ENCODE measurements at regions not wholly inside any gene's neighbourhood (a gene's known extent, or its start where the extent isn't known, plus 50 kb on each side); places are given as distances from the start of the nearest gene placed in this dataset.

- Histone ChIP-seq H3K36me3 (ENCODE audit: insufficient read depth, low read length) (no peaks in the 10 kb centered on the region), H3K27me3 (ENCODE audit: insufficient read depth, low read length) (no peaks in the 10 kb centered on the region), H3K4me1 (ENCODE audit: insufficient read depth, low read length) (no peaks in the 10 kb centered on the region), H3K4me3 (ENCODE audit: low read length) (no peak overlapping the region), H3K9me3 (ENCODE audit: insufficient read depth, low read depth, low read length) (no peaks in the 10 kb centered on the region), H3K9ac (ENCODE audit: low read depth, low read length) (no peak overlapping the region), H3K27ac (ENCODE audit: low read depth, low read length) (no peak overlapping the region)
- 88% methylated on average over 1 of the region's 1 CpG for WGBS
Measured at GRCh38 chr3:78041486-78041885, 1001.6 kb downstream of the ROBO2 start.

- no peaks in the 10 kb centered on the region for H3K4me1 ChIP-seq (ENCODE audit: insufficient read depth, low read length)
- H3K27me3 ChIP-seq (ENCODE audit: insufficient read depth, low read length) = no peaks in the 10 kb centered on the region
- H3K9ac ChIP-seq (ENCODE audit: low read depth, low read length) = no peak overlapping the region
- 87% methylated on average over 6 of the region's 6 CpGs for WGBS
- H3K27ac ChIP-seq (ENCODE audit: low read depth, low read length) = no peak overlapping the region
- no peaks in the 10 kb centered on the region for H3K9me3 ChIP-seq (ENCODE audit: insufficient read depth, low read depth, low read length)
- no peaks in the 10 kb centered on the region for H3K36me3 ChIP-seq (ENCODE audit: insufficient read depth, low read length)
- H3K4me3 ChIP-seq (ENCODE audit: low read length) = no peak overlapping the region
Measured at GRCh38 chr3:78046566-78046965, 1006.7 kb downstream of the ROBO2 start.

DNA sequence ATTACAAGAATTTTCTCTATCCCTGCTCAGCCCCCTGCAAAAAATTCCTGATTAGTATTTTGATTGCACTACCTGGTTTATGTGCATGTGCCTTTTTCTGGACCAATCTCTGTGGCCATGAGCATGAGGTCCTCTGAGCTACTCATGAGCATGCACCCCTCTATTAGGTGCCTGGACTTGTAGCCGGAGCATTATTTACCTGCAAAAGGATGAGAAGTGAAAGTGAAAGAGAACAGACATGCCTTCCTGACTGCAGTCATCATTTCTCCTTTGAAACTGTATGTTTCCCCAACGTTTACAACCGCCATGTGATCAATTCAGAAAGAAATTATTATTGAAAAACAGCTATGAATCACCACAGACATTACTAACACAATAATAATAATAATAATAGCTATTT is 1008.8 kb downstream of the ROBO2 start:
- H3K4me1 ChIP-seq (ENCODE audit: insufficient read depth, low read length) = no peaks in the 10 kb centered on the region
- no peak overlapping the region for H3K27ac ChIP-seq (ENCODE audit: low read depth, low read length)
- H3K27me3 ChIP-seq (ENCODE audit: insufficient read depth, low read length) = no peaks in the 10 kb centered on the region
- no peaks in the 10 kb centered on the region for H3K9me3 ChIP-seq (ENCODE audit: insufficient read depth, low read depth, low read length)
- no peak overlapping the region for H3K4me3 ChIP-seq (ENCODE audit: low read length)
- 92% methylated on average over 1 of the region's 3 CpGs for WGBS
- no peak overlapping the region for H3K9ac ChIP-seq (ENCODE audit: low read depth, low read length)
- H3K36me3 ChIP-seq (ENCODE audit: insufficient read depth, low read length) = no peaks in the 10 kb centered on the region

- H3K4me1 ChIP-seq (ENCODE audit: insufficient read depth, low read length) = no peaks in the 10 kb centered on the region
- no peak overlapping the region for H3K9ac ChIP-seq (ENCODE audit: low read depth, low read length)
- H3K36me3 ChIP-seq (ENCODE audit: insufficient read depth, low read length) = no peaks in the 10 kb centered on the region
- no peak overlapping the region for H3K27ac ChIP-seq (ENCODE audit: low read depth, low read length)
- H3K9me3 ChIP-seq (ENCODE audit: insufficient read depth, low read depth, low read length) = no peaks in the 10 kb centered on the region
- H3K4me3 ChIP-seq (ENCODE audit: low read length) = no peak overlapping the region
- H3K27me3 ChIP-seq (ENCODE audit: insufficient read depth, low read length) = no peaks in the 10 kb centered on the region
- 95% methylated on average over 4 of the region's 4 CpGs for WGBS
Measured at GRCh38 chr3:78049521-78049920, 1009.6 kb downstream of the ROBO2 start.

DNA sequence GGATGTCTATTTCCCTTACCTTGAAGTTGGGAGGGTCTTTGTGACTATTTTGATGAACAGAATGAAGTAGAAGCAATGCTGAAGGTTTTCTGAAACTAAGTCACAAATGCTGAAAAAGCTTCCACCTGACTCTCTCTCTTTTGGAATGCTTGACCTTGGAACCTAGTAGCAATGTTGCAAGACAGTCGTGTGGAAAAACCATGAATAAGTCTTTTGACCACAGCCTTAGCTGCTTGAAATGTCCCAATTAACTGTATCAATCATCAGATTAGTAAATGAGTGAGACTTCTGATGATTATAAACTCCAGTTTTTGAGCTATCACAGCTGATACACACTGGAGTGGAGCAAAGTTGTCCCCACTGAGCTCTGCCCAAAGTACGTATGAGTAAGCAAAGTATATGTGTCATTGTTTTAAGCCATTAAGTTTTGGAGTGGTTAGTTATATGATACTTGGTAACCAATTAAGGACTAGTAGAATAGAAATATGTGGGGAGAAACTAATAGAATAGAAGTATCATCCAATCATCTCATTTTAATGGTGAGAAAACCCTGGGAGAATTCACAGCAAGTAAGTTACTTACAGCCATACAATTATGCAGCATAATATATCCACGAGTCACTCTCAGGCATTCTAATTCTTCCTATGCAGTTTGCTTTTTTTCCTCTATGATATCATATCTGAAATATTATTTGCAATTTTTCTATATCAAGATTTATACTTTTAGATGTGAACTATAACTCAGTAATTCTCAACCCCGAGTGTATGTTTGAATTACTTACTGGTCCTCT is 1010.6 kb downstream of the ROBO2 start:
- H3K9me3 ChIP-seq (ENCODE audit: insufficient read depth, low read depth, low read length) = no peaks in the 10 kb centered on the region
- H3K27me3 ChIP-seq (ENCODE audit: insufficient read depth, low read length) = no peaks in the 10 kb centered on the region
- 78% methylated on average over 3 of the region's 4 CpGs for WGBS
- no peaks in the 10 kb centered on the region for H3K36me3 ChIP-seq (ENCODE audit: insufficient read depth, low read length)
- H3K27ac ChIP-seq (ENCODE audit: low read depth, low read length) = no peak overlapping the region
- no peak overlapping the region for H3K9ac ChIP-seq (ENCODE audit: low read depth, low read length)
- no peaks in the 10 kb centered on the region for H3K4me1 ChIP-seq (ENCODE audit: insufficient read depth, low read length)
- H3K4me3 ChIP-seq (ENCODE audit: low read length) = no peak overlapping the region

DNA sequence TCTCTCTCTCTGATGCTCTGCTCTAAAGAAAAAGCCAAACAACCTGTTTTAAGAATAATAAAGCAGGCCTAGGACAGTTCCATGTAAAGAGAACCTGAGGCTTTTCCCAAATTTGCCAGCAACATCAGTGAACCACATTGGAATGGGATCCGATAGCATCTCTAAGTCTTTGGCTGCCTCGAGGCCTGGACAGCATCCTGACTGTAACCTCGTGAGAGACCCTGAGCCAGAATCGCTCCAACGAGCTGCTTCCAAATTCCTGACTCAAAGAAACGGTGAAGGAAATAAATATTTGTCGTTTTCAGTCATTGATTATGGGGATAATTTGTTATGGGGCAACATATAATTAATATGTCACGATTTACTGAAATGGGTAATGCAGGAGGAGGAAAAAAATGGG is 1012.8 kb downstream of the ROBO2 start:
- Histone ChIP-seq H3K4me3 (ENCODE audit: low read length) (no peak overlapping the region), H3K9me3 (ENCODE audit: insufficient read depth, low read depth, low read length) (no peaks in the 10 kb centered on the region), H3K27ac (ENCODE audit: low read depth, low read length) (no peak overlapping the region), H3K9ac (ENCODE audit: low read depth, low read length) (no peak overlapping the region), H3K27me3 (ENCODE audit: insufficient read depth, low read length) (no peaks in the 10 kb centered on the region), H3K4me1 (ENCODE audit: insufficient read depth, low read length) (no peaks in the 10 kb centered on the region), H3K36me3 (ENCODE audit: insufficient read depth, low read length) (no peaks in the 10 kb centered on the region)
- 96% methylated on average over 8 of the region's 8 CpGs for WGBS

DNA sequence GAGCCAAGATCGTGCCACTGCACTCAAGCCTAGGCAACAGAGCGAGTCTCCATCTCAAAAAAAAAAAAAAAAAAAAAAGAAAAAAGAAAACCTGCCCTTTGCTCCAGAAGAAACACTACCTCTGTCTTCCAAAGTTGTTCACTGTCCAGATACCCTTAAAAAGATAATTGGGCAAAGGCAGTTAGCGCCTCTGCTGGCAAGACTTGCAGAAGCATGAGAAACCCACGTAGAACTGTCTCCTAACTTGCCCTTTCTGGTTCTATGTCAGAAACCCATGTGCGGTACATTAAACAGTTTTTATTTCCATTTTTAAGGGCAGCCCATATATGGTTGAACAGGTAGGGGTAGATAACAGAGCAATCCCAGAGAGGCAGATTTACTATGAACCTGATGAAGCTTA is 1026.4 kb downstream of the ROBO2 start:
- 90% methylated on average over 5 of the region's 5 CpGs for WGBS
- Histone ChIP-seq H3K4me1 (ENCODE audit: insufficient read depth, low read length) (no peaks in the 10 kb centered on the region), H3K9ac (ENCODE audit: low read depth, low read length) (no peak overlapping the region), H3K4me3 (ENCODE audit: low read length) (no peak overlapping the region), H3K36me3 (ENCODE audit: insufficient read depth, low read length) (no peaks in the 10 kb centered on the region), H3K9me3 (ENCODE audit: insufficient read depth, low read depth, low read length) (no peaks in the 10 kb centered on the region), H3K27me3 (ENCODE audit: insufficient read depth, low read length) (no peaks in the 10 kb centered on the region), H3K27ac (ENCODE audit: low read depth, low read length) (no peak overlapping the region)

DNA sequence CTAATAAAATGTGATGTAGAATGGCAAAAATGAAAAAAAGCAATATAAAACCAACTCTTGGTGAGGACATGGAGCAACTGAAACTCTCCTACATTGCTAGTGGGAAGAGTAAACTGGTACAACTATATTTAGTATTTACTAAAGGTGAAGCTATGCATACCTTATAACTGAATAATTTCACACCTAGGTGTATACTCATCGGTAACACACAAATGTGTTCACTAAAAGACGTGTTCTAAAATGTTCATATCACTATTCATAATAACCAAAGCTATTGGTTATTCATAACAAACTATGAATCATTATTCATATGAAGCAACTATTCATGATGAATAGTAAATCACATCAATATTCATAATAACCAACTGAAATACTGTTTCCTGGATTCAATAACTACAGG is 1030.3 kb downstream of the ROBO2 start:
- WGBS = 96% methylated on average over 2 of the region's 2 CpGs

DNA sequence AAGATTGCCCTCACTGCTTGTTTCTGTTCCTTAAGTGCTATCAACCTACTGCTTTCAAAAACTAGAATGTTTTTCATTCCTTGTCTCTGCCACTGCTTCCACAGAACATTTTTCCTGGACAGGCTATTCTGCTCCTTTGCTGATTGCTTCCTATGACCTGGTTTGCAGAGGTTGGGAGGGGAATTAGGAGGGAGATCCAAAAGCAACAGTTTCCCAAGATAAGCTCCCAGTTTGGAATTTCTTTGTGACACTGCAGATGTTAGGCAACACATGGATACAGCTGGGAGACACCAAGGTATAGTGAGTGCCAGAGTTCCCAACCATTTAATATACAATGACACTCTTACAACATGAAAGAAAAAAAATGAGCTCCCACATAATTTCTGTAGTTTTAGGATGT is 1036.5 kb downstream of the ROBO2 start:
- Histone ChIP-seq H3K4me1 (ENCODE audit: insufficient read depth, low read length) (no peaks in the 10 kb centered on the region), H3K27me3 (ENCODE audit: insufficient read depth, low read length) (no peaks in the 10 kb centered on the region), H3K9ac (ENCODE audit: low read depth, low read length) (no peak overlapping the region), H3K27ac (ENCODE audit: low read depth, low read length) (no peak overlapping the region), H3K36me3 (ENCODE audit: insufficient read depth, low read length) (no peaks in the 10 kb centered on the region), H3K9me3 (ENCODE audit: insufficient read depth, low read depth, low read length) (no peaks in the 10 kb centered on the region), H3K4me3 (ENCODE audit: low read length) (no peak overlapping the region)

More for the DNA sequence above, 1030.3 kb downstream of the ROBO2 start:
- no peak overlapping the region for H3K27ac ChIP-seq (ENCODE audit: low read depth, low read length)
- no peaks in the 10 kb centered on the region for H3K36me3 ChIP-seq (ENCODE audit: insufficient read depth, low read length)
- H3K9me3 ChIP-seq (ENCODE audit: insufficient read depth, low read depth, low read length) = no peaks in the 10 kb centered on the region
- H3K4me3 ChIP-seq (ENCODE audit: low read length) = no peak overlapping the region
- no peaks in the 10 kb centered on the region for H3K4me1 ChIP-seq (ENCODE audit: insufficient read depth, low read length)
- H3K9ac ChIP-seq (ENCODE audit: low read depth, low read length) = no peak overlapping the region
- no peaks in the 10 kb centered on the region for H3K27me3 ChIP-seq (ENCODE audit: insufficient read depth, low read length)

GRCh38 chr3:78077178-78077577 is 1037.3 kb downstream of the ROBO2 start:
- H3K27ac ChIP-seq (ENCODE audit: low read depth, low read length) = no peak overlapping the region
- no peaks in the 10 kb centered on the region for H3K27me3 ChIP-seq (ENCODE audit: insufficient read depth, low read length)
- no peak overlapping the region for H3K4me3 ChIP-seq (ENCODE audit: low read length)
- no peaks in the 10 kb centered on the region for H3K4me1 ChIP-seq (ENCODE audit: insufficient read depth, low read length)
- H3K9ac ChIP-seq (ENCODE audit: low read depth, low read length) = no peak overlapping the region
- 96% methylated on average over 4 of the region's 4 CpGs for WGBS
- no peaks in the 10 kb centered on the region for H3K36me3 ChIP-seq (ENCODE audit: insufficient read depth, low read length)
- H3K9me3 ChIP-seq (ENCODE audit: insufficient read depth, low read depth, low read length) = no peaks in the 10 kb centered on the region

DNA sequence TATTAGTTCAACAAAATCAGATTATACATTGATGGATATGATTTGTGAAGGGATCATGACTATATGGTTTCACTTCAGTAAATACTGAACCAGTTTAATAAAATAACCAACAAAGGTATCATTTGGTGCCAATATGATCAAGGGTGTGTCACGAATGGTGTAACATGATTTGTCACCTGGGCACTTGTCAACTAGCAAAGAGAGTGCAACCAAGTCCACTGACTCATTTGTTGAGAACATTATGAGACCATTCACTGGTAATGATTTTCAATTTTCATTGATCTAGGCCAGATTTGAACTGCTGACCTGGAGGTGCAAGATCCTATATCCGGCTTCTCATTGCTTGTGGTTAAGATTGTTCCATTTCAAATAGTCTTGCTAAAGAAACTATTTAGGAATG is 1037.9 kb downstream of the ROBO2 start:
- Histone ChIP-seq H3K9ac (ENCODE audit: low read depth, low read length) (no peak overlapping the region), H3K4me1 (ENCODE audit: insufficient read depth, low read length) (no peaks in the 10 kb centered on the region), H3K27me3 (ENCODE audit: insufficient read depth, low read length) (no peaks in the 10 kb centered on the region), H3K9me3 (ENCODE audit: insufficient read depth, low read depth, low read length) (no peaks in the 10 kb centered on the region), H3K27ac (ENCODE audit: low read depth, low read length) (no peak overlapping the region), H3K4me3 (ENCODE audit: low read length) (no peak overlapping the region), H3K36me3 (ENCODE audit: insufficient read depth, low read length) (no peaks in the 10 kb centered on the region)
- WGBS = 88% methylated on average over 2 of the region's 2 CpGs

- Histone ChIP-seq H3K4me1 (ENCODE audit: insufficient read depth, low read length) (no peaks in the 10 kb centered on the region), H3K36me3 (ENCODE audit: insufficient read depth, low read length) (no peaks in the 10 kb centered on the region), H3K4me3 (ENCODE audit: low read length) (no peak overlapping the region), H3K9me3 (ENCODE audit: insufficient read depth, low read depth, low read length) (no peaks in the 10 kb centered on the region), H3K27ac (ENCODE audit: low read depth, low read length) (no peak overlapping the region), H3K27me3 (ENCODE audit: insufficient read depth, low read length) (no peaks in the 10 kb centered on the region), H3K9ac (ENCODE audit: low read depth, low read length) (no peak overlapping the region)
Measured at GRCh38 chr3:78079514-78079913, 1039.6 kb downstream of the ROBO2 start.
